ENCODE measurements at regions not wholly inside any gene's neighbourhood (a gene's known extent, or its start where the extent isn't known, plus 50 kb on each side); places are given as distances from the start of the nearest gene placed in this dataset.

- Histone ChIP-seq H3F3A (ENCODE audit: control insufficient read depth, insufficient read depth) (no peaks in the 10 kb centered on the region), H3K36me3 (ENCODE audit: control insufficient read depth, low read length) (no peaks in the 10 kb centered on the region), H3K4me1 (ENCODE audit: control insufficient read depth, low read length) (no peaks in the 10 kb centered on the region), H3K79me2 (ENCODE audit: control insufficient read depth, low read length) (no peaks in the 10 kb centered on the region), H4K20me1 (ENCODE audit: control insufficient read depth, insufficient read depth, low read depth, low read length) (no peaks in the 10 kb centered on the region), H3K9me3 (ENCODE audit: control insufficient read depth, insufficient read depth, low read length) (no peaks in the 10 kb centered on the region), H3K9me2 (replicated peaks; ENCODE audit: control insufficient read depth, low read length) (no peaks in the 10 kb centered on the region), H3K4me3 (ENCODE audit: low read length) (no peak overlapping the region), H3K27me3 (ENCODE audit: control insufficient read depth, low read length) (no peaks in the 10 kb centered on the region), H3K4me2 (ENCODE audit: low read length) (no peak overlapping the region), H3K27ac (ENCODE audit: low read depth, low read length) (no peak overlapping the region)
- TF ChIP-seq EZH2phosphoT487 (IDR thresholded peaks at IDR 0.05; ENCODE audit: borderline replicate concordance, low read length) (no peak), CTCF (IDR thresholded peaks at IDR 0.05; ENCODE audit: low read depth, low read length, poor library complexity, severe bottlenecking) (no peak)
These were observed 62.4 kb downstream of the OSR1 start for GRCh38 chr2:19295998-19296502.

- H3K9me3 ChIP-seq (ENCODE audit: control insufficient read depth, insufficient read depth, low read length), result no peaks in the 10 kb centered on the region
- H3K9me2 ChIP-seq (replicated peaks; ENCODE audit: control insufficient read depth, low read length), result no peaks in the 10 kb centered on the region
- H4K20me1 ChIP-seq (ENCODE audit: control insufficient read depth, insufficient read depth, low read depth, low read length), result no peaks in the 10 kb centered on the region
- no peak overlapping the region for H3K4me2 ChIP-seq (ENCODE audit: low read length)
- H3K79me2 ChIP-seq (ENCODE audit: control insufficient read depth, low read length), result no peaks in the 10 kb centered on the region
- no peaks in the 10 kb centered on the region for H3K36me3 ChIP-seq (ENCODE audit: control insufficient read depth, low read length)
- H3K27me3 ChIP-seq (ENCODE audit: control insufficient read depth, low read length), result no peaks in the 10 kb centered on the region
- TF ChIP-seq EZH2phosphoT487 (IDR thresholded peaks at IDR 0.05; ENCODE audit: borderline replicate concordance, low read length), result no peak
- no peak for TF ChIP-seq CTCF (IDR thresholded peaks at IDR 0.05; ENCODE audit: low read depth, low read length, poor library complexity, severe bottlenecking)
- H3F3A ChIP-seq (ENCODE audit: control insufficient read depth, insufficient read depth), result no peaks in the 10 kb centered on the region
- H3K4me3 ChIP-seq (ENCODE audit: low read length), result no peak overlapping the region
- no peak overlapping the region for H3K27ac ChIP-seq (ENCODE audit: low read depth, low read length)
- H3K4me1 ChIP-seq (ENCODE audit: control insufficient read depth, low read length), result no peaks in the 10 kb centered on the region
These were observed 66.4 kb downstream of the OSR1 start for GRCh38 chr2:19292007-19292406.

- no peak for TF ChIP-seq CTCF (IDR thresholded peaks at IDR 0.05; ENCODE audit: low read depth, low read length, poor library complexity, severe bottlenecking)
- no peak for TF ChIP-seq EZH2phosphoT487 (IDR thresholded peaks at IDR 0.05; ENCODE audit: borderline replicate concordance, low read length)
- H3K27ac ChIP-seq (ENCODE audit: low read depth, low read length), result no peak overlapping the region
- no peak overlapping the region for H3K4me3 ChIP-seq (ENCODE audit: low read length)
- no peaks in the 10 kb centered on the region for H3K9me2 ChIP-seq (replicated peaks; ENCODE audit: control insufficient read depth, low read length)
- no peaks in the 10 kb centered on the region for H3K9me3 ChIP-seq (ENCODE audit: control insufficient read depth, insufficient read depth, low read length)
- H3K36me3 ChIP-seq (ENCODE audit: control insufficient read depth, low read length), result no peaks in the 10 kb centered on the region
- H3K4me1 ChIP-seq (ENCODE audit: control insufficient read depth, low read length), result no peaks in the 10 kb centered on the region
- no peaks in the 10 kb centered on the region for H3K79me2 ChIP-seq (ENCODE audit: control insufficient read depth, low read length)
- no peak overlapping the region for H3K4me2 ChIP-seq (ENCODE audit: low read length)
- H4K20me1 ChIP-seq (ENCODE audit: control insufficient read depth, insufficient read depth, low read depth, low read length), result no peaks in the 10 kb centered on the region
- H3F3A ChIP-seq (ENCODE audit: control insufficient read depth, insufficient read depth), result no peaks in the 10 kb centered on the region
- no peaks in the 10 kb centered on the region for H3K27me3 ChIP-seq (ENCODE audit: control insufficient read depth, low read length)
These were observed 70.1 kb downstream of the OSR1 start for GRCh38 chr2:19288291-19288690.

All from DOHH2 (cell line).